ENCODE measurements at regions not wholly inside any gene's neighbourhood (a gene's known extent, or its start where the extent isn't known, plus 50 kb on each side); places are given as distances from the start of the nearest gene placed in this dataset.
A peak's percentile ranks its signal among the peaks of the same experiment; 100 is the strongest.

GRCh38 chr9:93828331-93829097 is 126.6 kb downstream of the BARX1 start:
- DNase-seq (ENCODE audit: low spot score) (no peak), ATAC-seq (ENCODE audit: low FRiP score) (no peak)
- TF ChIP-seq, protein P1, sequence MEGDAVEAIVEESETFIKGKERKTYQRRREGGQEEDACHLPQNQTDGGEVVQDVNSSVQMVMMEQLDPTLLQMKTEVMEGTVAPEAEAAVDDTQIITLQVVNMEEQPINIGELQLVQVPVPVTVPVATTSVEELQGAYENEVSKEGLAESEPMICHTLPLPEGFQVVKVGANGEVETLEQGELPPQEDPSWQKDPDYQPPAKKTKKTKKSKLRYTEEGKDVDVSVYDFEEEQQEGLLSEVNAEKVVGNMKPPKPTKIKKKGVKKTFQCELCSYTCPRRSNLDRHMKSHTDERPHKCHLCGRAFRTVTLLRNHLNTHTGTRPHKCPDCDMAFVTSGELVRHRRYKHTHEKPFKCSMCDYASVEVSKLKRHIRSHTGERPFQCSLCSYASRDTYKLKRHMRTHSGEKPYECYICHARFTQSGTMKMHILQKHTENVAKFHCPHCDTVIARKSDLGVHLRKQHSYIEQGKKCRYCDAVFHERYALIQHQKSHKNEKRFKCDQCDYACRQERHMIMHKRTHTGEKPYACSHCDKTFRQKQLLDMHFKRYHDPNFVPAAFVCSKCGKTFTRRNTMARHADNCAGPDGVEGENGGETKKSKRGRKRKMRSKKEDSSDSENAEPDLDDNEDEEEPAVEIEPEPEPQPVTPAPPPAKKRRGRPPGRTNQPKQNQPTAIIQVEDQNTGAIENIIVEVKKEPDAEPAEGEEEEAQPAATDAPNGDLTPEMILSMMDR (IDR thresholded peaks at IDR 0.05): no peak

- peak; percentile 86 for ATAC-seq (ENCODE audit: low FRiP score)
- no peak for DNase-seq (ENCODE audit: low spot score)
- TF ChIP-seq, protein P1 (IDR thresholded peaks at IDR 0.05): peak in 1 of 3 donors; percentile 47
Observed at GRCh38 chr9:93827545-93828330, 127.4 kb downstream of the BARX1 start.

DNA sequence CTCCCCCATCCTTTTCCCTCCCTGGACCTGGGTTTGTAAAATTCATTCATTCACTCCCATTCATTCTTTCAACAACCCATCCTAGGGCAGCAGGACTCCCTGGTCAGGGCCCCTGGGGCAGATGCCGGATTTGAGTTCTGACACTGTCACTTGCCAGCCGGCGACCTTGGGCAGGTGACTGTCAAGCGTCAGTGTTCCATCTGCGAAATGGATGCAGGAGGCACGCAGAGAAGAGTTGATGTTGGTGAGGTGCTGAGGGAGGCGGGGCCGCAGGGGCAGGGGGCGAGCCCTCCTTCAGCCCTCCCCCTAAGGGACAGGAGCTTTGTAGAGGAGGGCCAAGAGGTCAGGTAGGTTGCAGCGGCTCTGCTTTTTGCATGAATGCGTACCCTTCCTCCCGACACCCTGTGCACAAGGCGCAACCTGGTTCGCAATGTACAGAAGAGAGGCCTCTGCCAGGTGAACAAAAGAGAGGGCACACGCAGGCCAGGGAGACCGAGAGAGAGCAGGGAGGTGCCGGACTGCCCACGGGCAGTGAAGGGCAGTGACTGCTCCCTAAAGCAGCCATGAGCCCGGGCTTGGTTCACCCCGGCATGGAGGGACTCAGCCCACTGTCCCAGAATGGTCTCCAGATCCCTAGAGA is 128.1 kb downstream of the BARX1 start:
- TF ChIP-seq, protein P1 (IDR thresholded peaks at IDR 0.05): no peak
- ATAC-seq (ENCODE audit: low FRiP score): peak; percentile 4
- DNase-seq (ENCODE audit: low spot score): no peak

- no peak for ATAC-seq (ENCODE audit: low FRiP score)
- no peak for DNase-seq (ENCODE audit: low spot score)
- TF ChIP-seq, protein P1 (IDR thresholded peaks at IDR 0.05): no peak
Observed at GRCh38 chr9:93826209-93826608, 128.9 kb downstream of the BARX1 start.

DNA sequence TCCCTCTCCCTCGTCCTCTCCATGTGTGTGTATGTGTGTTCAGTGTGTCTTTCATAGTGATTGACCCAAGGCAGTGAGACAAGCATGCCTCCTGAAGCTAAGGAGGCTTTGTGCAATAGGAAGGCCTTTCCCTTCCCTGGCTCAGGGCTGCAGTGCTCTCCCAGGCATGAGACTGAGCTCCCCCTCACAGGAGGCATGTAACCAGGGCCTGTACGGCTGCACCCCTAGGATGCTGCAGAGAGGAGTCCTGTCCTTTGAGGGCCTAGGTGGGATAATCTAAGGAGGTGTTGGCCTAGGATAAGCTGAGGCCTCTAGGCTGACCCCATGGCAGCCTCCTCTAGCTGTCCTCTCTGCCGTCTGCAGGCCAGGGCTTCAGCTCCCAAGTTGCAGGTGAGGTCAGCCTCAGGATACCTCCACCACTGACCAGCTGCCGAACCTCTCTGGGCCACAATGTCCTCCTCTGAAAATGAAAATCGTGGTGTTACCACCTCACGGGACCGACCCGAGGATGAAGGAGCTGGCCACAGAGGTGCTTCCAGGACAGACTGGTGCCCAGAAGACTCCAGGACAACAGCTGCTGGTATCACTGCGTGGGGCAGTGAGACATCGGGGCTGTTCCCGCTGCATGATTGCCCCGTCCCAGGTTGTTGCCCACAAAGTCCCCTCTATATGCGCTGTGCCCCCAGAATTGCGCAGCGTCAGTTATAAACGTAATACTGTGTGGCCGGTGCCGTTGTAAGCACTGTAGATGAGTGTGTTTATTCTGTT is 129.6 kb downstream of the BARX1 start:
- DNase-seq (ENCODE audit: low spot score) (no peak), ATAC-seq (ENCODE audit: low FRiP score) (no peak)
- TF ChIP-seq, protein P1 (IDR thresholded peaks at IDR 0.05): no peak

DNA sequence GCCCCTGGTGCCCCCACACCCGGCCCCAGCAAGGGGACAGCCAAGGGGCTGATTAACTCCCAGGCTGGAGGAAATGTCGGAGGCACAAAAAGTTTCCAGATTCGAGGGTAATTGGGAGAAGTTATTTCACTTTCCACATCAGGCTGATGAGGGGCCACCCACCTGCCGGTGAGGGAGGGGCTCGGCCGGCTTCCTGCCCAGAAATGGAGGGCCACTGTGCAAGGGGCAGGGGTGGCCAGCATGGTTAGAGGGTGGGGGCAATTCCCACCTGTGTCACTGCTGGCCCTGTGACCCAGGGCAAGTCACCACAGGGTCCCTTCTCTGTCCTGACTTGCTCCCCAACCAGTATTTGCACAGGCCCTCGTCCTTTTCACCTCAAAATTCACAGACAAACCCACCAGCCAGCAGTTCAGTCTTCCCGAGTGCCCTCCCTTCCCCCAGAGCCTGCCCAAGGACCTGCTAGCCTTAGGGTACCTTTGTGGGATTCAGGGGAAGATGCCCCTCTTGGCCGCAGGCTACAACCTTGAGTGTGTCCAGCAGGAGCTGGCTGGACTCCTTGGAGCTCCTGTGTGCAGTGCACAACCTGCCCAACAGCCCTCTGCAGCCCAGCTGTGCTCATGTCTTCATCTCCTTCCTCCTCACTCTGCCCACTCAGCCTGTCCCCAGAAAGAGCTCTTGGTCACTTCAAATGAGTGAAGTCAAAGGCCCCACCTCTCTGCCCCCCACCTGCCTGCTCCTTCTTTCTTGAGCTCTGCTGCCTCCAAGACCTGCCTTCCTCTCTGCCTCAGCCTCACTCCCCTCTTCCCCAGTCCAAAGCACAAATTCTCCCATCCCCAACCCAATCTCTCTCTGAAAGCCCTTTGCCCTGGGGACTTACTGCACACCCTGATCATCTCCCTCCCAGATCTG is 130.5 kb downstream of the BARX1 start:
- TF ChIP-seq, protein P1 (IDR thresholded peaks at IDR 0.05): no peak
- DNase-seq (ENCODE audit: low spot score): no peak
- no peak for ATAC-seq (ENCODE audit: low FRiP score)

Measured in omental fat pad (tissue), 3 donors.